CD4-positive, alpha-beta T cell (primary cell): ENCODE measurements at regions not wholly inside any gene's neighbourhood (a gene's known extent, or its start where the extent isn't known, plus 50 kb on each side); places are given as distances from the start of the nearest gene placed in this dataset.
"Not testable (repeated sequence)": the region's sequence is repeated elsewhere in the genome, so short reads cannot be mapped to it uniquely, and the experiment has no call there.

Experiments used
- ATAC-seq: fragments of 200-7000 bp; cut with Tn5 transposase; one replicate; pipeline ENCODE4 v1.10.0; 2022; ENCODE audit warnings: mild to moderate bottlenecking; ENCODE audit not compliant: poor library complexity
- CTCF ChIA-PET: fragments of 350-600 bp; sonication (Branson Sonifier 250); formaldehyde crosslinking; loops from one replicate; lab custom pipeline; 2021; ENCODE audit warnings: antibody characterized with exemption, inconsistent platforms; lab: Charles Lee
- POLR2A ChIA-PET: fragments of 350-600 bp; sonication (Branson Sonifier 250); formaldehyde crosslinking; loops from one replicate; lab custom pipeline; 2021; ENCODE audit warnings: antibody characterized with exemption, inconsistent platforms; lab: Charles Lee
- DNase-seq, 14 experiments: peaks; one replicate each; pipeline ENCODE4 v3.0.0-alpha.2; 2013 to 2020; ENCODE audit warnings: mixed read lengths in 2 of 14
- H3K27ac ChIP-seq, 2 donors: one replicate each; pipeline versions ENCODE4 v1.5.1 to v1.7.0; 2013; ENCODE audit warnings: low read length in 2 of 2, low read depth in 1 of 2, mild to moderate bottlenecking in 1 of 2
- H3K27me3 ChIP-seq, 2 experiments: 1 replicate in 1 of 2; 2 replicates in 1 of 2; pipeline versions ENCODE4 v1.6.1 to v1.7.0; 2013; ENCODE audit warnings: low read length in 2 of 2, control low read depth in 1 of 2, mild to moderate bottlenecking in 1 of 2, moderate library complexity in 1 of 2; ENCODE audit not compliant: insufficient read depth in 2 of 2, control insufficient read depth in 1 of 2
- H3K36me3 ChIP-seq: one replicate; pipeline ENCODE4 v1.6.1; 2013; ENCODE audit warnings: low read length, control low read depth; ENCODE audit not compliant: insufficient read depth
- H3K4me1 ChIP-seq: one replicate; pipeline ENCODE4 v1.6.1; 2013; ENCODE audit warnings: low read length, control low read depth; ENCODE audit not compliant: insufficient read depth
- H3K4me3 ChIP-seq: one replicate; pipeline ENCODE4 v1.5.1; 2013; ENCODE audit warnings: mild to moderate bottlenecking, low read length, moderate library complexity
- H3K9me3 ChIP-seq, 2 experiments: 1 replicate in 1 of 2; 2 replicates in 1 of 2; pipeline versions ENCODE4 v1.6.1 to v1.7.0; 2013; ENCODE audit warnings: low read length in 2 of 2, mild to moderate bottlenecking in 2 of 2, control low read depth in 1 of 2, moderate library complexity in 1 of 2; ENCODE audit not compliant: control insufficient read depth in 1 of 2, insufficient read depth in 1 of 2
- H3K27ac Mint-ChIP-seq: one replicate; pipeline ENCODE4 v1.8.0; 2020; ENCODE audit warnings: mixed read lengths
- H3K27me3 Mint-ChIP-seq: one replicate; pipeline ENCODE4 v1.8.0; 2021; ENCODE audit warnings: mixed read lengths
- H3K36me3 Mint-ChIP-seq: one replicate; pipeline ENCODE4 v1.8.0; 2021; ENCODE audit warnings: low read depth, mixed read lengths
- H3K4me1 Mint-ChIP-seq: one replicate; pipeline ENCODE4 v1.8.0; 2021; ENCODE audit warnings: low read depth, mixed read lengths
- H3K4me3 Mint-ChIP-seq: one replicate; pipeline ENCODE4 v1.8.0; 2020; ENCODE audit warnings: mild to moderate bottlenecking, mixed read lengths
- H3K9me3 Mint-ChIP-seq: one replicate; pipeline ENCODE4 v1.8.0; 2020; ENCODE audit warnings: mixed read lengths
- CTCF ChIP-seq: fragments of 200-600 bp; IDR thresholded peaks from one replicate; pipeline ENCODE4 v1.8.0; 2022; ENCODE audit warnings: antibody characterized with exemption, mild to moderate bottlenecking
- intact Hi-C, 2 experiments: fragments of 100-400 bp; cut with DNase I in 1 of 2; cut with micrococcal nuclease in 1 of 2; formaldehyde crosslinking; loops; one replicate each; pipeline versions ENCODE4 v1.15.1 to v1.9.0; 2023 to 2025; cut with DNase I, micrococcal nuclease

- Mint-ChIP-seq H3K36me3 (no peaks in the 10 kb centered on the region), H3K4me1 (no peaks in the 10 kb centered on the region), H3K27me3 (no peaks in the 10 kb centered on the region), H3K9me3 (no peaks in the 10 kb centered on the region), H3K4me3 (no peak overlapping the region), H3K27ac (no peak overlapping the region)
- DNase-seq: no peak
- intact Hi-C loops: no loop called here
- Histone ChIP-seq H3K4me3 (no peak overlapping the region), H3K27ac (no peak overlapping the region), H3K9me3 (no peaks in the 10 kb centered on the region), H3K27me3 (no peaks in the 10 kb centered on the region), H3K4me1 (no peaks in the 10 kb centered on the region), H3K36me3 (no peaks in the 10 kb centered on the region)
- ATAC-seq: no peak
- CTCF ChIA-PET: no interaction called here
- TF ChIP-seq CTCF: no peak
- POLR2A ChIA-PET: no interaction called here
Observed at GRCh38 chr5:99438619-99439018, 509.8 kb upstream of the CHD1 start.

GRCh38 chr5:99437986-99438385, 509.2 kb upstream of the CHD1 start:
- no peaks in the 10 kb centered on the region for H3K27me3 Mint-ChIP-seq
- no peaks in the 10 kb centered on the region for H3K9me3 Mint-ChIP-seq
- intact Hi-C loops: no loop called here
- no peak for TF ChIP-seq CTCF
- no peak overlapping the region for H3K27ac ChIP-seq
- ChIA-PET POLR2A (no interaction called here), CTCF (no interaction called here)
- no peak overlapping the region for H3K4me3 Mint-ChIP-seq
- no peaks in the 10 kb centered on the region for H3K27me3 ChIP-seq
- ATAC-seq (no peak), DNase-seq (no peak)
- no peak overlapping the region for H3K4me3 ChIP-seq
- no peaks in the 10 kb centered on the region for H3K4me1 ChIP-seq
- H3K36me3 Mint-ChIP-seq: no peaks in the 10 kb centered on the region
- no peaks in the 10 kb centered on the region for H3K36me3 ChIP-seq
- no peaks in the 10 kb centered on the region for H3K4me1 Mint-ChIP-seq
- no peak overlapping the region for H3K27ac Mint-ChIP-seq
- no peaks in the 10 kb centered on the region for H3K9me3 ChIP-seq

DNA sequence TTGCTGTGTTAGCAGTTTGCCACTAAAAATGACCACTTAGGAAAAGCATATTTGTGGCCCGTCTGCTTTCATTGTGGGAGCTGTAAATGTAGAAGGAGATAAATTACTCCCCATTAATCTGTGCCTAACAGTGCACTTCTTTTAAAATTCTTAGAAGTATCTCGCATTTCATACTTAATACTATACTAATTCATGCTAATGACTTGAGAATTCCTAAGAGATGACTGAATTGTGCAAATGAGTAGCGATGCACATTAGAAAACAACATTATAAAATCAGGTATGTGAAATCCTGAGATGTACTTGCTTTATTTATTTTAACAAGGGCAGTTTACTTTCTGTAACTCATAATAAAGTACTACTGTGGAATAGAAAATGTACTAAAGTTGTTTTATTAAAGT, 494.6 kb upstream of the CHD1 start:
- H3K27me3 Mint-ChIP-seq, ATAC-seq, CTCF ChIA-PET, DNase-seq, H3K4me3 ChIP-seq, H3K4me1 ChIP-seq, intact Hi-C loops, H3K9me3 Mint-ChIP-seq, H3K4me3 Mint-ChIP-seq, POLR2A ChIA-PET, H3K4me1 Mint-ChIP-seq, H3K27ac ChIP-seq, H3K9me3 ChIP-seq, H3K27ac Mint-ChIP-seq, H3K36me3 ChIP-seq, H3K36me3 Mint-ChIP-seq, H3K27me3 ChIP-seq: not testable (repeated sequence)

GRCh38 chr5:99418640-99419039, 489.8 kb upstream of the CHD1 start:
- H3K4me3 Mint-ChIP-seq, H3K27me3 ChIP-seq, CTCF ChIA-PET, H3K36me3 Mint-ChIP-seq, H3K4me1 ChIP-seq, DNase-seq, H3K27me3 Mint-ChIP-seq, H3K36me3 ChIP-seq, intact Hi-C loops, ATAC-seq, POLR2A ChIA-PET, H3K27ac ChIP-seq, H3K4me1 Mint-ChIP-seq, H3K9me3 Mint-ChIP-seq, H3K27ac Mint-ChIP-seq, H3K9me3 ChIP-seq, H3K4me3 ChIP-seq: not testable (repeated sequence)

DNA sequence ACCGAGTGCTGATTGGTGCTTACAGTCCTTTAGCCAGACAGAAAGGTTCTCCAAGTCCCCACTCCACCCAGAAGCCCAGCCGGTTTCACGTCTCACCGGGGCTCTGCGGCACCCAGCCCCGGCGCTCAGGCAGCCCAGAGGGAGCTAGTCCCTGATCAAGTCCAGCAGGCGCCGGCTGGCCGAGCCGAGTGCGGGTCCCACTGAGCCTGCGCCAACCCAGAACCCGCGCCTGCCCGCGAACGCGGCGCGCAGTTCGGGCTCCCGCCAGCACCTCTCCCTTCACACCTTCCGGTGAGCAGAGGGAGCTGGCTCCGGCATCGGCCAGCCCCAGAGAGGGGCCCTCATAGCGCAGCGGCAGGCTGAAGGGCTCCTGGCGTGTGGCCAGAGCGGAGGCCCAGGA, 481.6 kb upstream of the CHD1 start:
- POLR2A ChIA-PET, H3K27ac Mint-ChIP-seq, H3K4me1 Mint-ChIP-seq, H3K4me3 Mint-ChIP-seq, H3K9me3 ChIP-seq, H3K36me3 ChIP-seq, DNase-seq, H3K9me3 Mint-ChIP-seq, H3K27me3 ChIP-seq, H3K4me1 ChIP-seq, intact Hi-C loops, CTCF ChIA-PET, H3K27me3 Mint-ChIP-seq, H3K27ac ChIP-seq, H3K4me3 ChIP-seq, ATAC-seq, H3K36me3 Mint-ChIP-seq: not testable (repeated sequence)

- intact Hi-C loops, CTCF ChIA-PET, H3K4me1 ChIP-seq, H3K36me3 ChIP-seq, H3K27ac ChIP-seq, H3K36me3 Mint-ChIP-seq, H3K9me3 ChIP-seq, H3K27me3 ChIP-seq, POLR2A ChIA-PET, H3K4me3 Mint-ChIP-seq, H3K27ac Mint-ChIP-seq, H3K4me1 Mint-ChIP-seq, H3K9me3 Mint-ChIP-seq, H3K4me3 ChIP-seq, ATAC-seq, DNase-seq, H3K27me3 Mint-ChIP-seq: not testable (repeated sequence)
Observed at GRCh38 chr5:99404764-99405302, 476.0 kb upstream of the CHD1 start.
